ENCODE measurements at regions not wholly inside any gene's neighbourhood (a gene's known extent, or its start where the extent isn't known, plus 50 kb on each side); places are given as distances from the start of the nearest gene placed in this dataset.
"Not testable (repeated sequence)": the region's sequence is repeated elsewhere in the genome, so short reads cannot be mapped to it uniquely, and the experiment has no call there.

- no peak for DNase-seq (ENCODE audit: low read depth)
These were observed 179.0 kb downstream of the BCAS1 start for GRCh38 chr20:53891306-53891894.

- DNase-seq (ENCODE audit: low read depth) = no peak
These were observed 179.7 kb downstream of the BCAS1 start for GRCh38 chr20:53890443-53891305.

DNA sequence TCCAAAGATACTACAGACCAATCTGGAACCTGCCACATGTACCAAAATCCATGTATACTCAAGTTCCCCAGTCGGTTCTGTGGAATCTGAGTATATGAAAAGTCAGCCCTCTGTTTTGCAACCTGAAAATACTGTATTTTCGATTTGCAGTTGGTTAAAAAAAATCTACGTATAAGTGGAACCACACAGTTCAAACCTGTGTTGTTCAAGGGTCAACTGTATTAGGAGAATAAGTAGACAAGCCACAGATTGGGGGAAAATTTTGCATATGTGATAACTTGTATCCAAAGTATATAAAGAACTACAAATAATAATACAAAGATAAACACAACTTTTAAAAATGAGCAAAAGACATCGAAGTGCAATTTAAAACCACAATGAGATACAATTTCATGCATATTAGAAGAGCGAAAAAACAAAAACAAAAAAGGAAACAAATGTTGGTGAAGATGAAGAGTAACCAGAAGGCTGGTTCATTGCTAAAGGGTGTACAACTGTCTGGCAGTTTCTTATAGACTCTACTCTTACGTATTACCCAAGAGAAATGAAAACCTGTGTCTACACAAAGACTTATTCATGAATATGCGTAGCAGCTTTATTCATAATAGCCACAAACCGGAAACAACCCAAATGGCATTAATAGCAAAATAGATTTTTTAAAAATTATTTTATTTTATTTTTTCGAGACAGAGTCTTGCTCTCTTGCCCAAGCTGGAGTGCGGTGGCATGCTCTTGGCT is 180.8 kb downstream of the BCAS1 start:
- DNase-seq (ENCODE audit: low read depth) = no peak

GRCh38 chr20:53888951-53889350 is 181.4 kb downstream of the BCAS1 start:
- DNase-seq (ENCODE audit: low read depth) = no peak

DNA sequence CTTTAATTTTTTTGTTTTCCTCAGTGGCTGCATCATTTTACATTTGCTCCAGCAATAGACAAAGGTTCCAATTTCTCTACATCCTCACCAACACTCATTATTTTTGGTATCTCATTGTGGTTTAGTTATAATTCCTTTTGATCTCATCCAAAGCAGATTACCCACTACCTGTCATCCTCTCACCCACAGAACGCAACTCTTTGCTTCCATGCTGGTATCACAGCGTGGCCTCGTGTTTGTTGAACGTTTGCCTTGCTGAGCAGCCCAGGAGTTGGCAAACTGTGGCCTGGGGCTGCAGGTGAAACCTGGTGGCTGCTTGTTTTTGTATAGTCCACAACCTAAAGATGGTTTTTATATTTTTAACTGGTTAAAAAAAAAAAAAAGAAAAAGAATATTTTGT is 181.9 kb downstream of the BCAS1 start:
- no peak for DNase-seq (ENCODE audit: low read depth)

GRCh38 chr20:53887973-53888372 is 182.4 kb downstream of the BCAS1 start:
- no peak for DNase-seq (ENCODE audit: low read depth)

DNA sequence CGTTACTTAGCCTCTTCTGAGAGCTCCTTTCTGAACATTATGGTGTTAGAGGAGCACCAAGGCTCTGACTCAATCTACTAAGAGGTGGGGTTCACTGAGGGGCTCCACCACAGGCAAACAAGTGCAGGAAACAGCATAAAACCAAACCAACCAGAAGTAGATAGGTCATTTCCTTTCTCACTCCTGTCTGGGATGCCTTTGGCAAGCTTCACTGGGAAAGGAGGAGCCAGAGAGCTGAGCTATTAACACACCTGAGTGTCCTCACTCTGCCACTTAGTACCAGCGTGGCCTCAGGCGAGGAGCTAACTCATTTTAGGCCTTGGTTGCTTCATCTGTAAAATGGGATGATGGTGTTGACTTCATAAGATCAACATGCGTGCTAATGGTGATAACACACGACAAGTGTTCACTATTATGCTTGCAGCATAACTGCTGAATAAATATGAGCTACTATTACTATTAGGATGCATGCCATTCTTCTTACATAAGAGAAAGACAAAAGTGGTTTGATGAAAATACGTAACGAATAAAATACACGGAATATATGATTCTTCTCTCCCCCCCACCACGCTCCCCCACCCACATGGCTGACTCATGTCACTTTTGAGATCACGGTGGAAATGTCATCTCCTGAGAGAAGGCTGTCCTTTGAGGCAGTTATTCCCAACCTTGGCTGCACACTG is 185.4 kb downstream of the BCAS1 start:
- DNase-seq (ENCODE audit: low read depth) = no peak

GRCh38 chr20:53883098-53883911 is 187.1 kb downstream of the BCAS1 start:
- no peak for DNase-seq (ENCODE audit: low read depth)

- not testable (repeated sequence) for DNase-seq (ENCODE audit: low read depth)
These were observed 187.9 kb downstream of the BCAS1 start for GRCh38 chr20:53882438-53882986.

GRCh38 chr20:53881362-53881761 is 189.0 kb downstream of the BCAS1 start:
- DNase-seq (ENCODE audit: low read depth) = no peak

DNA sequence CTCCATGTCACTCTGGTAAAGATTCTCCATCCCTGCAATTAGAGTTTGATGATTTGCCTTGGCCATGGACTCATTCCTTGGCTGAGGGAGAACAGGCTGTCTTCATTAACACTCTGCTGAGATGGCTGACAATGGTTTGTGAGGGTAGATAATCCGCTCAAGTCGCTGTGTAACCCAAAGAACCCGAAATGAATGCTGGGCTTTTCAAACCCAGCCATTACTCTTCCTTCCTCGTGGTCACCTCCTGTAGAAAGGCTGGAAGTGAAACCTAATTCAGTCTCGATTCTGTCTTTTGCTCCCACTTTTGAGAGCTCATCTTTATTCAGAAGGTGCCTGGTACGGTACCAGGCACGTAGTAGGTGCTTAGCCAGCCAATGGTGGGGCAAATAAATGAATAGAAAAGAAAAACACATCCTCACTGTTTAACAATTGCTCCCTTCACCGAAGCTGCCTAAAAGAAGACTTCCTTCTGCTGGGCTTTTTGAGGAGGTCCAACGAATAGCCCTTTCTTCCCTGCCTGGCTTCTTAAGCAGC is 190.2 kb downstream of the BCAS1 start:
- DNase-seq (ENCODE audit: low read depth) = no peak

DNA sequence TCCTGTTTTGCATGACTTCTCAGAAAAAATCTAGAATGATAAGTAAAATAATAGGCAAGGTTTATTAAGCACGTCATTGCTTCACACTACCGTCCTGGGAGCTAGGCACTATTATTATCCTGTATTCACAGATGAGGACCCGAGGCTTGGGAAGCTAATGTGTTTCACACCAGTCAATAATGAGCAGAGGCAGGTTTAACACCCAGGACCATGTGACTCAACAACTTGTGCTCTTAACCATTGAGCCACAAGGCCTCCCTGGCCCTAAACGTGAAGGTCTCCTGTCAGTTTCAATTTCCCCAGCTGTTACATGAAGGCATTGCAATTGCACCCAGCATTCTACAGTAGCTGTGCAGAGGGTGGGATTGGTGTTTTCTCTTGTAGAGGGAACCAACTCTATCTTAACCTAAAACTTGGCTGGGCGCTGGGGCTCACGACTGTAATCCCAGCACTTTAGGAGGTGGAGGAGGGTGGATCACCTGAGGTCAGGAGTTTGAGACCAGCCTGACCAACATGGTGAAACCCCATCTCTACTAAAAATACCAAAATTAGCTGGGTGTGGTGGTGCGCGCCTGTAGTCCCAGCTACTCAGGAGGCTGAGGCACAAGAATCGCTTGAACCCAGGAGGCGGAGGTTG is 191.2 kb downstream of the BCAS1 start:
- no peak for DNase-seq (ENCODE audit: low read depth)

DNA sequence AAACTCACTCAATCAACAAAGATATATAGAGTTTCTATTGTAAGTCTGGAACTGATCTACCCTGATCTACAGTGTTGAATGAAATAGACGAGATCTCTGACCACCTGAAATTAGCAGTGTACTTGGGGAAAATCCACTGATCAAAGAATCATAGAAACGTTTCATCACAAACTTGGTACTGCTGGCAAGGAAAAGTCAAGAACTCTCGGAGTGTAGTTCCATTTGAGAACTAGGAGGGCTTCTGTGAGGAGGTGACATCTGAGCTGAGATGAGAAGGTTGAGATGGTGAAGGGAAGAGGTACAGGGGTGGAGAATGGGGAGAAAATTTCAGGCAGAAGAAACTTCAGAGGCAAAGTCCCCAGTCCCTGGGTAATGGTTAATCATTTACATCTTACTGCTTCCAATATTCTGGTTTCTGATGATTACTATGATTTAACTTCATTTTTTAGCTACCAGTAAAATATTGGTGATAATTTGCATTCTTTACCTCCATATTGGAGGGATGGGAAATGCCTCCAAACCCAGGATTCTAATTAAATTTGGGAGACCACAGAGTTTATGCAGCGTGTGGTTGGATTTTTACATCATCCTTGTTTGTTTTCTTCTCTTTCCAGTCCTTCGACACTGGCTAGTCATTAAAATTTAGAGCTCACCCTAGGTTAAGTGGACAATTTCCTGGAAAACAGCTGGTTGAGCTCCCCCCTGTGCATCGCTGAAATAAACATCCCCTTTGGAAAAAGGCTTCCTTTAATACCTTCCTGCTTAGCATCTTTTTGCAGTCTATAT is 191.9 kb downstream of the BCAS1 start:
- no peak for DNase-seq (ENCODE audit: low read depth)

- no peak for DNase-seq (ENCODE audit: low read depth)
These were observed 193.4 kb downstream of the BCAS1 start for GRCh38 chr20:53876956-53877355.

DNA sequence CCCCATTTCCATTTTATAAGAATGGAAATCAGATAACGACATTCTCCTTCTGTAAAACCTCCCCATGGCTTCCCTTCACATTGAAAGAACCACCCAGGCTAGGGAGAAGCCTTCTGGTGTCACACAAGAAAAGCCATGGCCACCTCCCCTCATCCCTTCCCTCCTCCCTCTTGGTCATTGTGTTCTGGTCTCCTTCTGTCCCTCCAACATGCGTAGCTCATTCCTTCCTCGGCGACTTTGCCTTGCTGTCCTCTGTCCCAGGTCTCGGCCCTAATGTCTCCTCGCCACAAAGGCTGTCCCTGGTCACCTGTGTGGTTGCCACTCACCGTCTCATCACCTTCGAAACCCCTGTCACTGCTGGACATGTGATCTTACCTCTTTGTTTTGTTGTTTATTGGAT is 193.9 kb downstream of the BCAS1 start:
- no peak for DNase-seq (ENCODE audit: low read depth)

GRCh38 chr20:53875452-53875851 is 194.9 kb downstream of the BCAS1 start:
- DNase-seq (ENCODE audit: low read depth) = no peak

- no peak for DNase-seq (ENCODE audit: low read depth)
These were observed 195.7 kb downstream of the BCAS1 start for GRCh38 chr20:53874706-53875105.

GRCh38 chr20:53874104-53874503 is 196.3 kb downstream of the BCAS1 start:
- no peak for DNase-seq (ENCODE audit: low read depth)

DNA sequence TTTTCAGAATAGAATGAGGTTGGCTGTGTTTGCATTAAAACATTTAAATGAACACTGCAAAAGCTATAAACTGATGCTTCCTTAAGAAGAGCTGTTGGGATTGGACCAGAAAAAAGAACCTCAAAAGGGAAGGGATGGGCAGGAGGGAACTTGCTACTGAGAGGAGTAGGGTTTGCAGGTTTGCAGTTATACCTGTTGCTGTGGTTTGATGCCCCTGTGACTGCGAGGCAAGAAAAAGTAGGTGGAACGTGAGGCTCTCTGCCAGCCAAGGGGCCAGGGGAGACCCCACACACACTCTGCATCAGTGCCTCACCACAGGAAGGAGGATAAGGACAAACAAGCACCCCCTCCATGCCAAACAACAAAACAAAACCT is 197.2 kb downstream of the BCAS1 start:
- DNase-seq (ENCODE audit: low read depth) = no peak

Measured in CMK (cell line).